ENCODE measurements at regions not wholly inside any gene's neighbourhood (a gene's known extent, or its start where the extent isn't known, plus 50 kb on each side); places are given as distances from the start of the nearest gene placed in this dataset.

DNA sequence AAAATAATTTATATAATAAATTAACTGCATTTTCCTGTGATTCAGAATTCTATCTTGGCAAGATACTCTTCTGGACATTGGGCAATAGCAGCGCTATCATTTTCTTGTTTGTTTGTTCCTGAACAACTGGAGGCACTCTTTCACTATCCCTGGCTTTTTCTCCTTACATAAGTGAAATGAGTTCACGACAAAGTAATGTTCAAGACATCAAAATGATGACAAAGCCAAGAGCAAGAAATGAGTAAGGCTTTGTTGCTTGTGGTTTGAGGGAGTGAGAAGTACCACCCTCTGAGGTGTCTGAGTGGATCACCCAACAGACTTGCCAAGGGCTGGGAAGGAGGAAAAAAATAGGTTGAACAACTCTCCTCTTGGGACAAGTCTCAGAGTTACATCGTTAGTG, 466.6 kb upstream of the JAG1 start:
- Histone ChIP-seq H3K23me2 (ENCODE audit: low read depth, low read length) (no peaks in the 10 kb centered on the region), H3K79me2 (ENCODE audit: control insufficient read depth in 1 of 2, insufficient read depth in 2 of 2, low read length in 2 of 2) (no peaks in the 10 kb centered on the region), H3K36me3 (ENCODE audit: control insufficient read depth in 2 of 4, insufficient read depth in 4 of 4, low read length in 3 of 4) (no peaks in the 10 kb centered on the region), H3K9ac (replicated peaks in 1 of 4; ENCODE audit: extremely low read depth in 1 of 4, low read depth in 3 of 4, low read length in 3 of 4) (no peak overlapping the region), H3K9me3 (ENCODE audit: insufficient read depth in 2 of 2, low read depth in 1 of 2, low read length in 1 of 2) (no peaks in the 10 kb centered on the region), H3K23ac (ENCODE audit: insufficient read length) (no peak overlapping the region), H4K8ac (ENCODE audit: extremely low read depth, insufficient read depth, low read length) (no peak overlapping the region), H2AK5ac (ENCODE audit: low read depth, low read length) (no peak overlapping the region), H2BK12ac (ENCODE audit: low read depth, low read length) (no peak overlapping the region), H4K91ac (replicated peaks; ENCODE audit: insufficient read length, low read length) (no peak overlapping the region), H2BK120ac (replicated peaks; ENCODE audit: low read depth, low read length) (no peak overlapping the region), H3K79me1 (ENCODE audit: low read depth, low read length) (no peaks in the 10 kb centered on the region), H3K4ac (replicated peaks; ENCODE audit: insufficient read length, low read depth, low read length) (no peak overlapping the region), H3K14ac (ENCODE audit: insufficient read length) (no peak overlapping the region), H3K4me1 (replicated peaks in 1 of 4; ENCODE audit: control insufficient read depth in 3 of 4, insufficient read depth in 4 of 4, low read length in 3 of 4) (no peaks in the 10 kb centered on the region), H4K5ac (ENCODE audit: insufficient read length, low read depth, low read length) (no peak overlapping the region), H2AFZ (ENCODE audit: low read length) (no peak overlapping the region), H2BK5ac (ENCODE audit: low read depth, low read length) (no peak overlapping the region), H4K20me1 (replicated peaks in 1 of 2; ENCODE audit: control insufficient read depth in 1 of 2, insufficient read depth in 2 of 2, low read length in 2 of 2) (no peaks in the 10 kb centered on the region), H3K18ac (ENCODE audit: extremely low read depth, low read length) (no peak overlapping the region), H3K4me2 (ENCODE audit: insufficient read depth in 1 of 2, low read depth in 2 of 2, low read length in 2 of 2) (no peak overlapping the region), H2BK20ac (ENCODE audit: low read length) (no peak overlapping the region), H3K4me3 (ENCODE audit: extremely low read depth in 1 of 4, insufficient read depth in 2 of 4, low read depth in 3 of 4, low read length in 4 of 4) (no peak overlapping the region), H3K27me3 (replicated peaks in 1 of 4; ENCODE audit: control insufficient read depth in 3 of 4, extremely low read depth in 1 of 4, insufficient read depth in 3 of 4, low read length in 3 of 4) (no peaks in the 10 kb centered on the region), H3K56ac (replicated peaks; ENCODE audit: insufficient read length, low read depth, low read length) (no peak overlapping the region), H3K27ac (ENCODE audit: low read depth, low read length) (no peak overlapping the region), H2BK15ac (ENCODE audit: low read length) (no peak overlapping the region)
- CTCF ChIA-PET (ENCODE audit: partially characterized antibody), result no interaction called here
- FAIRE-seq, result no peak
- no peak for TF ChIP-seq RBBP5 (IDR thresholded peaks at IDR 0.05; ENCODE audit: borderline replicate concordance, low read depth, low read length)
- TF ChIP-seq SUZ12 (IDR thresholded peaks at IDR 0.05; ENCODE audit: low read length), result no peak
- TF ChIP-seq, protein P1, sequence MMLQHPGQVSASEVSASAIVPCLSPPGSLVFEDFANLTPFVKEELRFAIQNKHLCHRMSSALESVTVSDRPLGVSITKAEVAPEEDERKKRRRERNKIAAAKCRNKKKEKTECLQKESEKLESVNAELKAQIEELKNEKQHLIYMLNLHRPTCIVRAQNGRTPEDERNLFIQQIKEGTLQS (IDR thresholded peaks at IDR 0.05; ENCODE audit: insufficient read depth, low read depth, low read length), result no peak
- no peak for TF ChIP-seq CHD2 (IDR thresholded peaks at IDR 0.05; ENCODE audit: low read length)
- TF ChIP-seq POU5F1 (IDR thresholded peaks at IDR 0.05; ENCODE audit: low read depth, low read length), result no peak
- no peak for TF ChIP-seq POLR2AphosphoS5 (IDR thresholded peaks at IDR 0.05; ENCODE audit: low read depth, low read length)
- no peak for TF ChIP-seq EP300 (IDR thresholded peaks at IDR 0.05; ENCODE audit: borderline replicate concordance in 1 of 2, low read depth in 2 of 2, low read length in 2 of 2)
- no peak for TF ChIP-seq EGR1 (IDR thresholded peaks at IDR 0.05; ENCODE audit: borderline replicate concordance, low read depth, low read length)
- TF ChIP-seq HDAC6 (IDR thresholded peaks at IDR 0.05; ENCODE audit: low read depth, low read length), result no peak
- no peak for TF ChIP-seq RXRA (IDR thresholded peaks at IDR 0.05; ENCODE audit: insufficient read depth, low read depth, low read length)
- no peak for TF ChIP-seq KDM5A (IDR thresholded peaks at IDR 0.05; ENCODE audit: low read length)
- TF ChIP-seq SRF (IDR thresholded peaks at IDR 0.05; ENCODE audit: low read depth, low read length), result no peak
- 91% methylated on average over 3 of the region's 3 CpGs; no CpG with 5 or more reads in 1 of the 2 experiments for WGBS, 2 experiments (ENCODE audit: extremely low coverage in 1 of 2, insufficient coverage in 1 of 2, insufficient read length in 1 of 2, insufficient replicate concordance in 2 of 2, low coverage in 1 of 2, low lambda C conversion rate in 2 of 2, missing lambda C conversion rate in 1 of 2)
- POLR2A ChIA-PET (ENCODE audit: partially characterized antibody), result no interaction called here
- DNase-seq (ENCODE audit: low read depth in 1 of 2, low spot score in 2 of 2), result no peak

Measured in H1 (cell line).